GM20431 (cell line): ENCODE measurements at regions not wholly inside any gene's neighbourhood (a gene's known extent, or its start where the extent isn't known, plus 50 kb on each side); places are given as distances from the start of the nearest gene placed in this dataset.
"Not testable (repeated sequence)": the region's sequence is repeated elsewhere in the genome, so short reads cannot be mapped to it uniquely, and the experiment has no call there.

Source experiments
- in situ Hi-C: fragments of 300-500 bp; cut with MseI, MboI; formaldehyde crosslinking; loops from one replicate; pipeline ENCODE4 v1.15.0; 2020; ENCODE audit warnings: low sequenced_read_pairs; ENCODE audit not compliant: unreplicated experiment

GRCh38 chr10:35940141-35941041, 298.3 kb upstream of the FZD8 start:
- in situ Hi-C loops, result no loop called here

GRCh38 chr10:35938160-35938559, 296.1 kb upstream of the FZD8 start:
- in situ Hi-C loops, result no loop called here

GRCh38 chr10:35937546-35937945, 295.4 kb upstream of the FZD8 start:
- in situ Hi-C loops, result no loop called here

DNA sequence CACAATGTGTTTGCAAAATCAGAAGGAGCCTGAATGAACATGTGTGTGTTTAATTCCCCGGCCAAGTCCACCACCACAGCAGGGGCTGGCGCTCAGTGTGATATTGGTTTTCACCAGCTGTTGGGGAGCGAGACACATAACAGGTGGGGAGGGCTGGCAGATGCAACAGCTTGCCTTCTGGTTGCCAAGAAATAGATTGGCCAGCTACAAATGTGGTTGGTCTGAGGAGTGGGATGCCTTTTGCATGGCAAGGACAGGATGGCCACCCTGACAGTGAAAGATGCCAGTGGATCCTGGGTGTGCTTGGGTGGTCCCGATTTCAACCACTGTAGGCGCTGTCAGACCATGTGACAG, 292.5 kb upstream of the FZD8 start:
- in situ Hi-C loops, result no loop called here

DNA sequence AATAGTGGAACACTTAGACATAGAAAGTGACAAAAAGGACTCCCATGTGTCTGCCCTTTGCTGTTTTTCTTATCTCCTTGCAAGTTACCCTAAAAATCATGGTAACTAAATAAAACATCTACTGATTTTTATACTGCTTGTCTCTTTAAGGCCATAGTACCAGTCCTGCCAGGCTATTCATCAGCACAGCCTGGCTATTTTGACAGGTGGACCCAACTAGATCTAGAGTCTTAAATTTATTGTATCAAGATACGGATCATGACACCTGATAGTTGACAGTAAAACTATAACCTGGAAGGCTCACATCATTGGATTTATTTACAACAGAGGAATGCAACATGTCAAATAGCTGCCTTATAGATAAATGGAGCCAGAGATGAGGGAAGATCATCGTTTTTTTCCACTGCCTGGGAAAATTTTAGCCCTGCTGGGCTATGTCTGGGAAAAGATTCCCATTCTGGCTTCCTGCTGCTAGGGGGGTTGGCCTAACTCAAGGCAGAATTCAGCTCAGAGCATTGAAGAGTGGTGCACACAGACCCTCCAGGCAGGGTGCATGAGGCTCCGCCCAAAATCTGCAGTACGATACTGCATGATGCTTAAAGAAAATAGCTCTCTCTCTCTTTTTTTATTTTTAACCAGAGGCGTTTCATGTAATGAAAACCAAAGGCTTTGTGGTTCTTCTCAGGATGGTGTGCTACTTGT, 292.0 kb upstream of the FZD8 start:
- in situ Hi-C loops, result no loop called here

DNA sequence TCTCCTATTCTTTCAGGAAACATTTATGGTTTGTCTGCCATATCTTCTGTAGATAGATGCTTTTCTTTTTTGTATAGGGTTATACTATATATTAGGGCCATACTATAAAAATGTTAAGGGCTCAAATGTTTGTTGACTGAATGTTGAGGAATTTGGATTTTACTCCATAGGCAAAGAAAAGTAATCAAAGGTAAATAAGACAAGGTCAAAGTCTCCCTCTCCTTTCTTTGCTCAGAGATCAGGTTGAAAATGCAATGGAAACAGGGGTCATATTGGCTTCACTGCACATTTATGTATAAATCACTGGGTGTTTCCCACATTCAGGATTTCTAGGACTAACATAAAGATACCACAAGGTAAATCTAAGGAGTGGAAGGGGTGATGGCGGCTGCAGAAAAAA, 291.4 kb upstream of the FZD8 start:
- in situ Hi-C loops, result no loop called here

- in situ Hi-C loops, result not testable (repeated sequence)
Measured at GRCh38 chr10:35929962-35930361, 287.9 kb upstream of the FZD8 start.

GRCh38 chr10:35928748-35929147, 286.7 kb upstream of the FZD8 start:
- in situ Hi-C loops, result no loop called here

GRCh38 chr10:35927990-35928488, 285.9 kb upstream of the FZD8 start:
- in situ Hi-C loops, result no loop called here

GRCh38 chr10:35927341-35927740, 285.2 kb upstream of the FZD8 start:
- in situ Hi-C loops, result no loop called here

- in situ Hi-C loops, result no loop called here
Measured at GRCh38 chr10:35926846-35927245, 284.8 kb upstream of the FZD8 start.

- in situ Hi-C loops, result no loop called here
Measured at GRCh38 chr10:35925493-35925892, 283.4 kb upstream of the FZD8 start.

DNA sequence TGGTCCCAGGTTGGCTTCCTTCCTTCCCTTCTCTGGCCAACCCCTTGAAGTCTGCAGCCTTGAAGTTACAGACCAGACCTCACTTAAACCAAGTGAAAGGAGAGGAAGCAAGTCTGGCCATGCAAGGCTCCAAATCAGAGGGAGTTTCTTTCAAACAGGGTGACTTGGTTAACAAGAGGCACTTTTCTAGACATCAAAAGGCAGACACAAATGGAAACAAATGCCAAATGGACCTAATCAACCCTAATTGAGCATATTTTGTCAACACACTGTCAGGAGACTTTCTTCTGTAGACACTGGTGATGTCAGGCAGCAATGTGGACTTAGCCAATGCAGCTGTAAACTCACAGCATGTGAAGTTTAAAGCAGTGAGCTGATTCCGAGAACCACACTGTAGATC, 282.7 kb upstream of the FZD8 start:
- in situ Hi-C loops, result no loop called here

GRCh38 chr10:35922876-35923600, 280.9 kb upstream of the FZD8 start:
- in situ Hi-C loops, result no loop called here

DNA sequence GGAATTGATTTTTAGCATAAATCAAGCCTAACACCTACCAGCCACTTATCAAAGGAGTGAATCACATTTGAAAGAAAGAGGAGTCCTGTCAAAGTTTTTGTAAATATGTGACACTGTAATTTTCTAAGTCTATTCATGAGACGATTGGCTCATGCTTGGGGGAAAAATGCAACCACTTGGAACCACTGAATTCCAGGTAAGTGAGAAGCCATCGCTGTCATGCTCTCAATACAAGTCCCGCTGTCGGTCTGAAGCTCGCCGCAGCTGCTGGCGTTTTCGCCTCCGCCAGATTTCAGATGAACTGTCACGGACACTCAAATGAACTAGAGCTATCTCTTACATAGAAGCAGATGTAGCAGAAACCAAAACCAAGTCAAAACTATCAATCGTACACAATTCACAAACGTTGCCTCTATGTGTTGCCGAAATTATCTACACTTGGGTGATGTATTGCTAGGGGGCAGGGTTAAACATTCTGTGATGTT, 279.8 kb upstream of the FZD8 start:
- in situ Hi-C loops, result no loop called here

- in situ Hi-C loops, result no loop called here
Measured at GRCh38 chr10:35916791-35917190, 274.7 kb upstream of the FZD8 start.

DNA sequence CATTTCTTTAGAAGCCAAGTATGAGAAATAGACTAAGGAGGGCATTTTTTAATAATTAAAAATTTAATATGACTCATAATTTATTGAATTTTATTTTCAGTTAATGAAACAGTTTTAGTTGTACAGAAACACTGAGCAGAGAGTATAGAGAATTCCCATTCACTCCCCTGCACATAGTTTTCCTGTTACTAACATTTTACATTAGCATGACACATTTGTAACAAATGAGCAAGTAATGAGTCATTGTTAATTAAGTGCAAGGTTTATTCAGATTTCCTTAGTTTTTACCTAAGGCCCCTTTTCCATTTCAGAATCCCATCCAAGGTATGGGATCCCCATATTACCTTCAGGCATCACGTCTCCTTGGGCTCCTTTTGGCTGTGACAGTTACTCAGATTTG, 271.5 kb upstream of the FZD8 start:
- in situ Hi-C loops, result no loop called here

DNA sequence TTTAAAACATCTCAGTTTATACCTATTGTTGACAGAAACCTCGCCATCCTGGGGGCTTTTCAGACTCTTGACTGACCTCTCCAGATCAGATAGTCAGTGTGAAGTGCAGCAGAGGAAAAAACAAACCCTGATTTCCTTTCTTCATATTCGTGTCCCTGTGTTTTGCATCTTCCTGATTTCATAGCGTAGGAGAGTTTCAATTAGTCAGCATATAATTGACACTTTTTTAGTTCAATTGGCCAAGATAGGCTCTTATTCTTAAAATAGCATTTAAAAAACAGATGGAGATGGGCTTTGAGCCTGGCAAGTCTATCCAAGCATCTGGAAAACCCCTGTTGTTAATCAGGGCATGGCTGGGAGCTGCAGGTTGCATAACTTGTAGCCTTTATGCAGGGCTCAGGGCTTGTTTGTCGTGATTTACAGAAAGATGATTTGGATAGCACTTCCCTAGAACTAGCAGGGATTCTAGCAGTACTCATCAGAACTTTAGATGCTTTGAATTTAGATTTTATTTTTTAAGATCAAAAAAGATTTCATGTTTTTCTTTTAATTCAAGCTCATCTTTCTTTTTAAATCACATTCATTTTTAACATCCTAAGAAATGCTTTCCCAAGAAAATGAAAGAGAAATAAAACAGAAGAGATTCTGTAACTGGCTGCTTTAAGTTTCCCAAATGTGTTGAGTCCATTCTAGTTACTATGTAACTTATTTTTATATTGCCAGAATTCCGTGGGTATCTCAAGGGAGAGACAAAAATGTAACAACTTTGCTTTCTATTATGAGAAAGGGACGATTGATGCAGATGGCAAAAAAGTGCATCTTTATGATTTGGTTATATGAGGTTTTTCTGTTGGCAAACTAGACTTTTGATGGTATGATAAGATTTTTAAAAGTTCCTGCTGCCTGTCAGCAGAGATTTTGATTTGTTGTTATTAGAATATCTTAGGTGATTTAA, 270.8 kb upstream of the FZD8 start:
- in situ Hi-C loops, result no loop called here

GRCh38 chr10:35911954-35912353, 269.9 kb upstream of the FZD8 start:
- in situ Hi-C loops, result no loop called here

DNA sequence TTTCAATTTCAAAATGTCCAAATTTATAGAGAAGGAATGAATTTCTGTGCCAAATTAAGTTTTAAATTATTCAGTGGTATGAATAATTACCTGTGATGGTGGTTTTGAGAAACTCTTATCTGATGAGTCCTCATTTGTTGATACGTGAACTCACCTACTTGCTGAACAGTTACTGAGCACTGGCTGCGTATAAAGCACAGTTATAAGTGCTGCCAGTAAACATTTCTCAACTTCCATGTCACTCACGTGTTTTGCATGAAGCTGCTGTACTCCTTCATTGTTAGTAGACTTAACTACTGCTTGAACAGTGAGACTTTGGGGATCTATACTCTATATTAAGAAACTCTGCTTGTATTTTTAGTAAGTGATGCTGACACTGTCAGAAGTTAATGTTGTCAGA, 269.1 kb upstream of the FZD8 start:
- in situ Hi-C loops, result no loop called here
